ENCODE measurements at regions not wholly inside any gene's neighbourhood (a gene's known extent, or its start where the extent isn't known, plus 50 kb on each side); places are given as distances from the start of the nearest gene placed in this dataset.
"Not testable (repeated sequence)": the region's sequence is repeated elsewhere in the genome, so short reads cannot be mapped to it uniquely, and the experiment has no call there.

GRCh38 chr5:174498575-174498974, 225.8 kb upstream of the MSX2 start:
- not testable (repeated sequence) for DNase-seq

DNA sequence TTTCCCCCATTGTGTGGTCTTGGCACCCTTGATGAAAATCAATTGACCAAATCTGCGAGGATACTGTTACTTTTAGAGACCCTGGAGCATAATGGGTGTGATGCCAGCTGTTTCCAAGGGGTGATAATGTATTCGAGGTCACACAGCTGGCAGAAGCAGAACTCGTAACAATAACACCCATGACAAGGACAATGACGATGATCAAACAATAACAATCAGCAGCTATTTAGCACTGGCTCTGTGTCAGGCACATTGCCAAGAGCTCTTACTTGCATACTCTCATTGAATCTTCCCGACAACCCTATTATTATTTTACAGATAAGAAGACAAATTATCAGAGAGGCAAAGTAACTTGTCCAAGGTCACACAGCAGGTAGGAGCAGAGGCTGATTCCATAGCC, 223.7 kb upstream of the MSX2 start:
- no peak for DNase-seq

GRCh38 chr5:174501461-174502069, 222.8 kb upstream of the MSX2 start:
- no peak for DNase-seq

DNA sequence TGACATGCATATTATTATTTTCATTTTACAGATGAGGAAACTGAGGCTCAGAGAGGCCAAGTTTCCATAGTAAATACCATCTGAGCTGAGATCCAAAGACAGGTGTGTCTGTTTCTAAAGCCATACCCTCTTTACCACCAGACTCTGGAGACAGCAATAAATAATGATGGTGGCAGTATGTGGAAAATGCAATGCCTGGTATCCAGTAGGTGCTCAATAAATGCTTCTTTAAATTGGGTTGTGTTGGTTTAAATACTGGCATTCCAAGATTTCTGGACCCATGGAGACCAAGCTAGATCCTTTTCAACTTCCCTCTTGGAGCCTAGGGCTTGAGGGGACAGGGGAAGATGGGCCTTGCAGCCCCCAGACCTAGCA, 221.3 kb upstream of the MSX2 start:
- no peak for DNase-seq

DNA sequence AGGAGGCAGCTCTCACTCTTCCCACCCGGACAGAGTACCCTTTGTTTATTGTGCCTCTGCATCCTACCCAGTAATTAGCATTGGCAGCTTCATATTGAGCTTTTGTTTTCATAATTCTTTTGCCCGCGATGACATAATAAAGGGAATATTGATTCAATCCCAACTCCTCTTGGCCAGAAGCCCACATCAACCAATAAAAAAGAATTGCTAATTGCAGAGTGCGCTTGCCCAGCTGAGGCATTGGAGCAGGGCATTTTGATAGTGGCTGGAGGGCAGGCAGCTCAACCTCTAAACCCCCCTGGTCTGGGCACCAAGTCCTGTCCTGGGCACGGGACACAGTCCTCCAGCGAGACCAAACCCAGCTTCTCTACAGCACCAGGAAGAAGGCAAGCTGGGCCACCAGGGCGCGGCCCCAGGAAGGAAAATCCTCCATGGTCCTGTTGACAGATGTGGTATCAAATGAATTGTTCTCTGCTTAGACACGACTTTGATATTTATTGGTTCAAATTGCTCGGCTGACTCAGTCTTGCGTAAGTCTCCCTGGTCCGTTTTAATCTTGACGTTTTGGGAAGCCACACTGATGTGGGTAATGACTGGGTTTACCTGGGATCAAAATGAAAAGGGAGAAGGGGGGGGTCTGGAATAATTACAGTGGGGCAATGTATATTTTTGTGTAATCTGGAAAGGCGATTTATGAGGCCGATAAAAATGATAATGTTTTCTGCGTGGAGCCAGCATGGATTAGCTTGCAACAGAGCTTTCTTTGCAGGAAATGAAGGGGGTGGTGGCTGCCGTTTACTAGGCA, 220.7 kb upstream of the MSX2 start:
- DNase-seq = no peak

- DNase-seq = no peak
These were observed 220.1 kb upstream of the MSX2 start for GRCh38 chr5:174504266-174504726.

DNA sequence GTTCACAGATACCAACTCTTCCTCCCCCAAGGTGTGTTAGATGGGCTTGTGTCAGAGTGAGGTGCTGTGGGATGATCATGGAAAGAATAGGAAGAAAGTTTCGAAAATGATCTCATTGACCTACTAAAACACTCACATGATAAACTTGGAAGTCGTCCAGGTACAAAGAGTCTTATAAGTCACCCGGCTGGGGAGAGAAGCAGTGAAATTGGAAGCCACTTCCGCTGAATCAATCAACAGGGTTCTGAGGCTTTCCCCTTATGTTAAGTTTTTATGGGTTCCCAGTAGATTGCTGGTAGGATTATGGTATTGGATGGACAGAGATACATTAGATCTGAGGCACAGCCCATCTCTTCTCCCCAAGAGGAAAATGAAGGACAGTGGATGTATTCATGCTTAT, 218.8 kb upstream of the MSX2 start:
- DNase-seq = no peak

GRCh38 chr5:174510782-174511453, 213.5 kb upstream of the MSX2 start:
- not testable (repeated sequence) for DNase-seq

DNA sequence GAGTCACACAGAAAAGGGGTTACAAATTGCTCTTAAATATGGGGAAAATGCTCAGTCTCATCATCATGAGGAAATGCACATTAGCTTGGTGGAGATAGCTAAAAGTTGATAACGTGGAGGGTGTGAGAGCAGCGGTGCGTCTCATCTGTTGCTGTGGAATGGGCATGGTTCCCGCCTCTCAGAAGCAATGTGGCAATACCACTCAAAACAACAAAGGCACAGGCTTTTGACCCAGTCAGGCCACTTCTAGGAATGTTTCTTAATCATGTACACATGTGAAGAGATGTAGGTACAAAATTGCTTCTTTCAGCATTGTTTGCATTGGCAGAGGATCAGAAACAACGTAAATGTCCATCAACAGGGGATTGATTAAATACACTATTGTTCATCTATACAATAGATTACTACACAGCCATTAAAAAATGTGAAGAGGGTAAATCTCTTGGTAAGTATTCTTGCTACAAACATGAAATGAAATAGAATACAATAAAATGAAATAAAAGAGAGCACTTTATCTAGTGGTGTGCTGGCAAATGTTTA, 212.6 kb upstream of the MSX2 start:
- no peak for DNase-seq

DNA sequence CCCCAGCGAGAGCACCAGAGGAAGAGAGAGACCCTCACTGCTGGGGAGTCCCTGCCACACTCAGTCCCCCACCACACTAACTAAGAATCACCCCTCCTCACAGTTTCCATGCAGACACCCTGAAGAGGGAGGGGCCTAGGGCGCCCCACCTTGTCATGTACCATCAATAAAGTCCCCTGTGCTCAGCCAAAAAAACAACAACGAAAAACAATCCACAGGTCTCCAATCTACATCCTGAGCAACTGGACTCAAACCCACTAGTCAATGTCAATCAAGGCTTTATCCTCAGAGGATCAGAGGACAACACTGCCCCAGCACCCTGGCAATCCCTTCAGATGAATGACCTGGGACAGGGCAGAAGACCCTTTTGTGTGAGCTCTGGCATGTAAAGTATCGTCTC, 210.1 kb upstream of the MSX2 start:
- DNase-seq = no peak

DNA sequence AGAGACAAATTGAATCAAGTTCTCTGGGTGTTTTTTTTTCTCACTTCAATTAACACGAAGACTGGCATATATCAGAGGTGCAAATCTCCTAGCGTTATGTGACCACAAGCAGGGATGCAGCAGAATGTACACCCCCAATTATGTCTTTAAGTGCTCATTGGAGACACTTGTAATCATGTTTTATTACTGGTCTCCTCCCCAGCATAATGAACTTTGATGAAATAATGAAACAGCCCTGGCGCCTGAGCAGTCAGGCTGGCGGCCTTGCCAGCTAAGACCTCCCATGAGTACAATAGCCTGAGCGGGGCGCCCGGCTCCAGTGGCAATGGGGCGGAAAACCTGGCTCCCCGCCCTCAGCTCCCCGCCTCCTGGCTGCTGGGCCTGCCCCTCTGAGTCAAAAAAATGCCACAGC, 209.4 kb upstream of the MSX2 start:
- no peak for DNase-seq

DNA sequence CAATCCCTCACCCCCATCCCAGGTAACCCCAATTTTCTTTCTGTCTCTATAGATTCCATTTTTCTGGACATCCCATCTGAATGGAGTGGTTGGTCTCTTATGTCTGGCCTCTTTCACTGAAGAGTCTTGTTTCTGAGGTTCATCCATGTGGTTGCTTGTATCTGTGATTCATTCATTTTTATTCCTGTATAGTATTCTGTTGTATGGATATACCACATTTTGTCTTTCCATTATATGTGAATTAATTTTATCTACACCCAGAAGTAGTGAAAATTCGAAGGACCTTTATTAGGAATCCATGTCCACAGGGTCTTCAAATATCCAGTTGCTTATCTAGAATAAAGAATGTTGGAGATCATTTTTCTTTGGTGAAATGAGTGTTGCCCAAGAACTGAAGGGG, 207.6 kb upstream of the MSX2 start:
- DNase-seq = no peak

- no peak for DNase-seq
These were observed 205.9 kb upstream of the MSX2 start for GRCh38 chr5:174518512-174518911.

DNA sequence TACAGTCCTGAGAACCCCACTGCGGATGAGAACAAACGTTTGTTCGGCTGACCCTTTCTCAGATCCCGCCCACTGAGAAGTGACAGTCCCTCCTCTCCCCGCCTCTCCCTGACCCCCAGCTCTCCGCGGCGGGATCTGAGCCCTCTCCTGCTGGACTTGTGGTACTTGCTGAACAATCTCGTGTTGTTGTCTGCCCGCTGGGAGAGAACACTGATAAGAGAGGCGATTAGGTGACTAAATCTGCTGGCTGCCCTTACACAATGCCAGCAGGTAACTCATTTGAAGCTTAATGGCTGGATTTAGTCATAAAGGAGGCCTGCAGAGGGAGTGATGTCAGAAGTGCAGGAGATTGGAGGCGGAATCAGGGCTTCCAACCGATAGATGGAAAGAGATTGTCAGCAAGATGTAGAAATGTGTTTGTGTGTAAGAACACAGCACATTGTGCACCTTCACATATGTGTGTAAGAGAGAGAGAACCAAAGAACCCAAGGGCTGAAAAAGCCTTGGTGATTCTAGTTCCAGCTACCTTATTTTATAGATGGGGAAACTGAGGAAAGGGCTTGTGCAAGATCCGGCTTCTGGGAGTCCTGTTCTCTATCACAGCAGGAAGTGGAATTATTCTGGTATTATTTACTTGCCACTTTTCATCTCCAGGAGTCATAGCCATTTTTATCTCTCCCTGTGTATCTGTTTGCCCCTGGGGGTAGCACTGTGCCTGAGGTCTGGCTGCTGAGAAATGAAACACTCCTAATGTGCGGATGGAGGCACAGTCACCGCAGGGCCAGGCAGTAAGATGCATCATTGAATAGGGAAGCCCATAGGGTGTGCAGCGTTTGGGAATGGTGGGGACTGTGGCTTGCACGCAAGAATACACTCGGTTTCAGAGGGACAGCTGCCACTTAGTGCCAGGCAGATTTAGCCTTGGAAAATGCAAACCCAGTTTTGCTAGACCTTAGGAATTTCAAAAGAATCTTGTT, 203.7 kb upstream of the MSX2 start:
- no peak for DNase-seq

GRCh38 chr5:174521449-174521848, 202.9 kb upstream of the MSX2 start:
- no peak for DNase-seq

- no peak for DNase-seq
These were observed 201.7 kb upstream of the MSX2 start for GRCh38 chr5:174522480-174523260.

DNA sequence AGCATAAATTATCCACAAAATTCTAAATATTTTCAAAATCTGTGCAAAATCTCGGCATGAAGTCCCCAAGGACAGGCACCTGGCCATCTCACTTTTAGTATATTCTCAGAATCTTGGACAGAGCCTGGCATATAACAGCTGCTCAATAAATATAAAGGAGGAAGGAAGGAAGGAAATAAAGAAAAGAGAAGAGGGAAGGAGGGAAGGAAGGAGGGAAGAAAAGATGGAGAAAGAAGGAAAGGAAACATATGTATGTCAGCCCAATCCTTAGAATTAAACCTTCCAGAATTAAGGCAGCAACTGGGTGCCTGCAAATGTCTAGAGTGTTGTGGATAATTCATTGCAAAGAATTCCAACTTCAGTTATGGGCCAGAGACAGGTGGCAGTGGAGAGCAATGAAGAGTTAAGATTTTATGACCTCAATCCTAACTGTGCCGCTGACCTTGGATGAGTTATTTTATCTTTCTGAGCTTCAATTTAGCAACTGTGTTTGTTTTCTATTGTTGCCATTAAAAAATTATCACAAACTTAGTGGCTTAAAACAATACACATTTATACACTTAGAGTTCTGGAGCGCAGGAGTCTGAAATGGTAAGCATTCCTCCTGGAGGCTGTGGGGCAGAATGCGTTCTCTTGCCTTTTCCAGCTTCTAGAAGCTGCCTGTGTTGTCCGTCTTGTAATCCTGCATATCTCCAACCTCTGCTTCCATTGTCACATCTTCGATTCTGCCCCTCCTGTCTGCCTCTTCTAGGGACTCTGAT, 200.9 kb upstream of the MSX2 start:
- no peak for DNase-seq

DNA sequence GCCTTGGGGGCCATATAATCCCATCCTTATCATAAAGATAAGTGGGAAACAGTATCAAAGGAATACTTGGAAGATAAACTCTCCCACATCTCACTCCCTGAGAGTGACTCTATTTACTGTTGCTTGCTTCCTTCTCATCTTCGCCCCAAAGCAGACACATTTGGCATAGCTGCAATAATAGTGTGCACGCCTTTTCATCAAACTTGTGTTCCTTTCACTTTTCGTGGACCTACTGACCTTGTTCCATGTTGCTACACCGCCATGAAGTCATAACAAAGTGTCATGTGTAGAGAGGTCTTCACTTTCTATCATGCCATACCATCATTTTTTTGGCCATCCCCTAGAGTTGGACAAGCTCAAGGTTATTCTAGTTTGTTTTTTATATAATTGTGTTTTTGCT, 200.0 kb upstream of the MSX2 start:
- DNase-seq = no peak

DNA sequence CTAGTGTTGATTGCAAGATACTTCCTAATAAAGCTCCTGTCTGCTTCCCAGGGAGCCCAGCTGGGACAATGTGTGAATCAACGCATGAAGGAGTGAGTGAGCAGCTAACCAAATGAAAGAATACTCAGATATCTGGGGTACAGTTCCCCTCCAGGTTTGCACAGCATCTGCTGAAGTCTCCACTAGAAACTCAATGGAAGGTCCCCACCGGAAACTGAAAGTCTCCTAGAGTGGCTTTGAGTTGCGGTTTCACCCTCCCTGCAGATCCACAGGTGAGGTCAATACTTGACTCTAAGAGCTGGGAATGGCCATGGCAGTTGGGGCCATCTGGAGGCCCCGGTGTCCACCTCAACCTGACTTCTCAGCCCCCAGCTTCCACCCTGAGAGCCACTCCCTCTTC, 198.2 kb upstream of the MSX2 start:
- no peak for DNase-seq

DNA sequence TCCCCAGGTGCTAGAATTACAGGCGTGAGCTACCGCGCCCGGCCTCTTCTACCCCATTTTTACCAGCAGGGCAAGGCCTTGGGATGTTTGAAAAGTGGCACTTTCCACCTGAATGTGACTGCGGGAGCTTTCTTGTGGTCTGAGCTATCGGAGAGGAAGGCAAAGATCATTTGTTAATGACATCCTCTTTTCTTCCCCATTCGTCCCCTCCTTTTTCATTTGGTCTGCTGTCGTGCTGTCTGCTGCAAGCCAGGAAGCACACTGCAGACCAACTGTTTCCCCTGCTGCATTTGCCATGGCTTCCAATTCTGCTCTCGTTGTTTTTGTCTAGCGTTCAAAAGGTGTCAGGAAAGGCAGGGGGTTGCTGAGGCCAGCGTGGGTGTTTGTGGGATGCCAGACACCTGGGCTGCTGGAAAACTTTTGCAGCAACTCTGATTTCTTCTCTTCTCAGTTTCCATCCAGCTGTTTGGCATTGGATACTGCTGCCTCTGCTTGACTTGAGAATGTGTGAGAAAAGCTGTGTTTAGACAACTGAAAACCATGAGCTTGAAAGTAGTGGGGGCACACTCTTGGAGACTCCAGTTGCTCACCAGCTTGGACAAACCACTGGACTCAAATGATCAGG, 196.4 kb upstream of the MSX2 start:
- DNase-seq = no peak
